ENCODE measurements at regions not wholly inside any gene's neighbourhood (a gene's known extent, or its start where the extent isn't known, plus 50 kb on each side); places are given as distances from the start of the nearest gene placed in this dataset.

DNA sequence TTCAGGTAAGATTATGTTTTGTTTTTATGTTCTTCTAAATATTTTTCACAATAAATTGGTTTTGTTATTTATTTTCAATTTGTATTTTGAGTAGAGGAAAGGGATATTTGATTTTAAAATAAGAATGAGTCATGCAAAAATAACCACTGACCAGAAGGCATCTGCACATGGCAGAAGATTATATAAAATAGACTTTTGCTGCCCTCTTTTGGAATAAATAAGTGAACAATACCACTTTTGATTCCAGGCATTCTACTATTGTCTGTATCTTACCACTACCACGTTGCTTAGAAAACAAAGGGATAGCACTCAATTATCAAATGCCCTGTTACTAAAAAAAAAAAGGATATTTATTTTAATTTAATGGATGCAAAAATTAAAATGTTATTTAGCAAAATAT lies 227.3 kb upstream of the ITGA1 start:
- TF ChIP-seq, protein P1, sequence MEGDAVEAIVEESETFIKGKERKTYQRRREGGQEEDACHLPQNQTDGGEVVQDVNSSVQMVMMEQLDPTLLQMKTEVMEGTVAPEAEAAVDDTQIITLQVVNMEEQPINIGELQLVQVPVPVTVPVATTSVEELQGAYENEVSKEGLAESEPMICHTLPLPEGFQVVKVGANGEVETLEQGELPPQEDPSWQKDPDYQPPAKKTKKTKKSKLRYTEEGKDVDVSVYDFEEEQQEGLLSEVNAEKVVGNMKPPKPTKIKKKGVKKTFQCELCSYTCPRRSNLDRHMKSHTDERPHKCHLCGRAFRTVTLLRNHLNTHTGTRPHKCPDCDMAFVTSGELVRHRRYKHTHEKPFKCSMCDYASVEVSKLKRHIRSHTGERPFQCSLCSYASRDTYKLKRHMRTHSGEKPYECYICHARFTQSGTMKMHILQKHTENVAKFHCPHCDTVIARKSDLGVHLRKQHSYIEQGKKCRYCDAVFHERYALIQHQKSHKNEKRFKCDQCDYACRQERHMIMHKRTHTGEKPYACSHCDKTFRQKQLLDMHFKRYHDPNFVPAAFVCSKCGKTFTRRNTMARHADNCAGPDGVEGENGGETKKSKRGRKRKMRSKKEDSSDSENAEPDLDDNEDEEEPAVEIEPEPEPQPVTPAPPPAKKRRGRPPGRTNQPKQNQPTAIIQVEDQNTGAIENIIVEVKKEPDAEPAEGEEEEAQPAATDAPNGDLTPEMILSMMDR (IDR thresholded peaks at IDR 0.05): no peak
- no peak for TF ChIP-seq POLR2A (IDR thresholded peaks at IDR 0.05)
- no peak for TF ChIP-seq EP300 (IDR thresholded peaks at IDR 0.05)

Measured in stomach (tissue), 4 donors.